K562 (cell line): ENCODE measurements at regions not wholly inside any gene's neighbourhood (a gene's known extent, or its start where the extent isn't known, plus 50 kb on each side); places are given as distances from the start of the nearest gene placed in this dataset.

ENCODE experiments used
- CBX3 ChIP-seq, 2 experiments: IDR thresholded peaks; 1 replicate in 1 of 2; 2 replicates in 1 of 2; pipeline ENCODE4 v1.6.1; 2012; ENCODE audit warnings: inconsistent platforms in 2 of 2, low read length in 2 of 2, borderline replicate concordance in 1 of 2, control low read depth in 1 of 2
- FOXA1 ChIP-seq: fragments of 450-650 bp; IDR thresholded peaks from 2 replicates; pipeline ENCODE4 v1.6.1; 2016; ENCODE audit warnings: mild to moderate bottlenecking, borderline replicate concordance
- KLF13 ChIP-seq: fragments of 450-650 bp; IDR thresholded peaks from 2 replicates; pipeline ENCODE4 v1.6.1; 2016; ENCODE audit warnings: missing genetic modification characterization, low read depth, mild to moderate bottlenecking, missing compliant biosample characterization, moderate library complexity, borderline replicate concordance
- LARP7 ChIP-seq: fragments of 450-650 bp; IDR thresholded peaks from 2 replicates; pipeline ENCODE4 v1.6.1; 2016
- RBBP5 ChIP-seq: fragments of 200-600 bp; sonication (generic); IDR thresholded peaks from 2 replicates; pipeline ENCODE4 v1.6.1; 2012; ENCODE audit warnings: borderline replicate concordance, mild to moderate bottlenecking, low read length, control low read depth, inconsistent platforms; ENCODE audit not compliant: insufficient read depth, poor library complexity, severe bottlenecking
- THRAP3 ChIP-seq: fragments of 450-650 bp; IDR thresholded peaks from 2 replicates; pipeline ENCODE4 v1.6.1; 2016; ENCODE audit warnings: mild to moderate bottlenecking, inconsistent platforms, borderline replicate concordance
- ZNF644 ChIP-seq: fragments of 200-800 bp; sonication (Bioruptor generic); IDR thresholded peaks from 2 replicates; pipeline ENCODE4 v1.6.1; 2016; ENCODE audit warnings: low read depth, missing genetic modification characterization, missing compliant biosample characterization
- TF ChIP-seq, protein P1 (sequence below): sonication (generic); formaldehyde crosslinking; IDR thresholded peaks from 2 replicates; pipeline ENCODE4 v1.9.0; 2022; ENCODE audit warnings: mild to moderate bottlenecking, missing genetic modification reagents
- TF ChIP-seq, protein P2 (sequence below), 3 experiments: IDR thresholded peaks in 2 of 3; conservative IDR thresholded peaks in 1 of 3; 2 replicates each; pipeline ENCODE4 v1.5.1; 2011 to 2012; ENCODE audit warnings: low read length in 3 of 3, mild to moderate bottlenecking in 3 of 3, control low read depth in 2 of 3, improper control_type of control experiment in 1 of 3, inconsistent platforms in 1 of 3, low read depth in 1 of 3, mixed read lengths in 1 of 3, moderate library complexity in 1 of 3; ENCODE audit not compliant: insufficient read depth in 2 of 3

GRCh38 chr5:14063138-14063537, 80.0 kb upstream of the TRIO start:
- TF ChIP-seq CBX3 (IDR thresholded peaks at IDR 0.05; ENCODE audit: borderline replicate concordance in 1 of 2, low read length in 2 of 2) (no peak), LARP7 (no peak), ZNF644 (tag) (no peak), FOXA1 (no peak), RBBP5 (no peak), KLF13 (tag) (no peak), THRAP3 (no peak)
- TF ChIP-seq, protein P1, sequence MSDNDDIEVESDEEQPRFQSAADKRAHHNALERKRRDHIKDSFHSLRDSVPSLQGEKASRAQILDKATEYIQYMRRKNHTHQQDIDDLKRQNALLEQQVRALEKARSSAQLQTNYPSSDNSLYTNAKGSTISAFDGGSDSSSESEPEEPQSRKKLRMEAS (CRISPR knock-in tag), result no peak
- TF ChIP-seq, protein P2, sequence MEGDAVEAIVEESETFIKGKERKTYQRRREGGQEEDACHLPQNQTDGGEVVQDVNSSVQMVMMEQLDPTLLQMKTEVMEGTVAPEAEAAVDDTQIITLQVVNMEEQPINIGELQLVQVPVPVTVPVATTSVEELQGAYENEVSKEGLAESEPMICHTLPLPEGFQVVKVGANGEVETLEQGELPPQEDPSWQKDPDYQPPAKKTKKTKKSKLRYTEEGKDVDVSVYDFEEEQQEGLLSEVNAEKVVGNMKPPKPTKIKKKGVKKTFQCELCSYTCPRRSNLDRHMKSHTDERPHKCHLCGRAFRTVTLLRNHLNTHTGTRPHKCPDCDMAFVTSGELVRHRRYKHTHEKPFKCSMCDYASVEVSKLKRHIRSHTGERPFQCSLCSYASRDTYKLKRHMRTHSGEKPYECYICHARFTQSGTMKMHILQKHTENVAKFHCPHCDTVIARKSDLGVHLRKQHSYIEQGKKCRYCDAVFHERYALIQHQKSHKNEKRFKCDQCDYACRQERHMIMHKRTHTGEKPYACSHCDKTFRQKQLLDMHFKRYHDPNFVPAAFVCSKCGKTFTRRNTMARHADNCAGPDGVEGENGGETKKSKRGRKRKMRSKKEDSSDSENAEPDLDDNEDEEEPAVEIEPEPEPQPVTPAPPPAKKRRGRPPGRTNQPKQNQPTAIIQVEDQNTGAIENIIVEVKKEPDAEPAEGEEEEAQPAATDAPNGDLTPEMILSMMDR (IDR thresholded peaks at IDR 0.05 in 2 of 3, conservative IDR thresholded peaks at IDR 0.05 in 1 of 3; ENCODE audit: insufficient read depth in 2 of 3, low read depth in 1 of 3, low read length in 3 of 3), result no peak
